ENCODE measurements at regions not wholly inside any gene's neighbourhood (a gene's known extent, or its start where the extent isn't known, plus 50 kb on each side); places are given as distances from the start of the nearest gene placed in this dataset.
"Not testable (repeated sequence)": the region's sequence is repeated elsewhere in the genome, so short reads cannot be mapped to it uniquely, and the experiment has no call there.

DNA sequence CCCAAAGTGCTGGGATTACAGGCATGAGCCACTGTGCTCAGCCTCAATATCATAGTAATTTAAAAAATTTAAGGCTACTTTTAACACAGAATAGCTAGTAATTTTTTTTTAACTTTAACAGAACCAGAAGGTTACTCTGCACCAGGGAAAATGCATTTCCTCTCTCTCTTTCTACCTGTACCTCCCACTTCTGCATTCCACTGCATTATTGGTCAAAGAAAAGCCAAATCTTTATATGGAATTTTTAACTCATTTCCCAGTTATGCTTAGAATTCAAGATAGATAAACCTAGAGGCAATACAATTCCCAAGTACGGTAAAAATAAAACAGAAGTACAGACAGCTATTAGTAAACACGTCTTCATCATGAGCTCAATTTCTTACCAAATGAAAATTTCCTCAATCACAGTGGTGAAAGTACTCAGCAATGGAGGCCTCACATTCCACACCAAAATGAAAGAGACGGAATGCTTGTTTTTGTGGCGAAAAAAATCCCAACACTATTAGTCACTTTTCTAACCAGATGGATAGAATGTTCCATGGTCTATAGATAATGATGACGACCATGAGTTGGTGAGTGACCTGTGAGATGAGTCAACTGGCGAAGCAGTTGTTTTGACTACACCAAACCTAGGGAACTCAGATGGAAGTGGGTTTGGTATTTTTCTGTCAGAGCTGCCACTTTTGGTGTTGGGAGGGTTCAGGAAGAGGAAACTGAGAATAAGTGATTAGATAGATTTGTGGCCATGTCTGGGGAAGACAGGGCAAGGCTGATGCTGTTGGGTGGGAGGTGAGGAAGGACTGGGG, 104.7 kb upstream of the SGK1 start:
- DNase-seq = no peak

DNA sequence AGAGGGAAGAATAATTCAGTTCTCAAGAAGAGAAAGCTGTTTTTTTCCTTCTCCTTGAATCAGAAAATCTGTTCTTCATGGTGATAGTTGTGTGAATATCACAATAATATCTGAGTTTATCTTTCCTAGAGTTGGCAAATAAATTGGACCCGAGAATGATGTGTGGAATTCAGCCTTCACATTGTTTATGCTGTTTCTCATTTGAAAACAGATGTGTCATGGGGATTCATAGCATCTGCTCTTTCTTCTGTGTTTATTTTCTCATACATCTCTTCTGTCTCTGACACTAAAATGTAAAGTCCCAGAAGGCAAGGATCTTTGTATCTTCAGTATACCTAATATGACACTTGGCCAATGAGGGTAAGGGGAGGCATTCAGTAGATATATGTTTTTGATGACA, 103.6 kb upstream of the SGK1 start:
- DNase-seq = no peak

DNA sequence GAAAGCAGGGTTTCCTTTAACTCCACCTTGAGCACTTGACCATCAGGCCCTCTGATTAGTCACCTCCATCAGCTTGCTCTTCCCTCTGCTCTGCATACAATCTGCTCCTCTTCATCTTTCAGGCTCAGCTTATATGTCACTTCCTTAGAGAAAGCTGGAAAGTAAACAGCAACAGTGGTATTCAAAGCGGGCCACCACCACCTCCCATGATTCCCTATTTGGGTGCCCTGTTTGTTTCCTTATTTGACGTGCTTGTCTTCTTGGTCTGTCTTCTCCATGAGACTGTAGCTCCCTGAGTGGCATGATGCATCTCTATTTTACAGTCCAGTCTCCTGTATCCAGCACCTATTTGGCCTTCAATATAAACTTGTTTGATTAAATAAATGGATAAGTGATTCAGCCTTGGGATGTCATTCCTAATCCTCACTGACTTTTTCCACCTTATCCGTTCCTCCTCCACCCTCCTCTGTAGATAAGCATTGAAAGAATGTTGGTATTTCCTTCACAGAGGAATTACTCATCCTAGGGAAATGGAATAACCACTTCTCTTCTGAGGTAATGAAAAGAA, 102.8 kb upstream of the SGK1 start:
- DNase-seq = no peak

DNA sequence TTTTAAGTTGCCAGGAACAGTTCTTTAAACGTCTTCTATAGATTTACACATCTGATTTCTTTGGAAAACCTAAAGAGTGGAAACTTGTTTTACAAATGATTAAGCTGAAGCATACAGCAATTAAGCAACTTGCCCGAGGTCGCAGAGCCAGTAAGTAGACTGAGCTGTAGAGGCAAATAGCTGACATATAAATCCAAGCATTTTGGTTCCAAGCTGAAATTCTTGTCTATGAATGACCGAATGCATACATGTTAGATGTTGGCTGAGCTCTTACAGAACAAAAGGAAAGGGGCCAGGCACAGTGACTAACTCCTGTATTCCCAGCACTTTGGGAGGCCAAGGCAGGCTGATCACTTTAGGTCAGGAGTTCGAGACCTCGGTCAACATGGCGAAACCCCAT, 101.8 kb upstream of the SGK1 start:
- DNase-seq = no peak

DNA sequence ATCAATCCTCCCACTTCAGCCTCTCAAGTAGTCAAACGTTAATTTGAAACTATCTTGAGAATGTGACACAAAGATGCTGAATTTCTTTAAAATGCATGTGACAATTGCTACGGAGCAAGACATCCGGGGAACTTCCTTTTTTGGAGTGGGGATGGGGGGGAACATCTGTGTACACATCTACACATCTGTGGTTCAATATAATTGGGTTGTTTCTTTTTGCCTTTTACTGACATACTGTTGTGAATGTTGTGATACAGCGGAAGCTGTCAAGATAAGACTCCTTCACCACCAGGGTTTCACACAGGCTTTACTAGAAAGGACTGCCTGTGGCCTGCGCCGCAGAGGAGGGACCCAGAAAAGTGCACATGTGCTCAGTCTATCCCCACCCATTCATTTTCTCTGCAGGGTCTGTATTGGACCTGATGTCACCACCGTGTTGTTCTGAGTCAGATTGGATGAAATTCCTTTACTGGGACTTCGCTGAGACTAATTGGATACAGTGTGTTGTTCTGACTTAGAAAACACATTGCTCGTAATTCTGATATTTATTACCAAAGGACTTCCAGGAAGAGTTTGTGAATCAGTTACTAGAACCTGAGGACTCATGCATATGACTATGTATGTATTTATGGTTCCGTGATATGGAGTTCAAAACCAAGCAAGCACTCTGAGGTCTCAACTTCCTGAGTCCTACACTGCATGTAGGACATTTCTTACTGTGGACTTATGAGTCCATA, 98.7 kb upstream of the SGK1 start:
- DNase-seq = no peak

DNA sequence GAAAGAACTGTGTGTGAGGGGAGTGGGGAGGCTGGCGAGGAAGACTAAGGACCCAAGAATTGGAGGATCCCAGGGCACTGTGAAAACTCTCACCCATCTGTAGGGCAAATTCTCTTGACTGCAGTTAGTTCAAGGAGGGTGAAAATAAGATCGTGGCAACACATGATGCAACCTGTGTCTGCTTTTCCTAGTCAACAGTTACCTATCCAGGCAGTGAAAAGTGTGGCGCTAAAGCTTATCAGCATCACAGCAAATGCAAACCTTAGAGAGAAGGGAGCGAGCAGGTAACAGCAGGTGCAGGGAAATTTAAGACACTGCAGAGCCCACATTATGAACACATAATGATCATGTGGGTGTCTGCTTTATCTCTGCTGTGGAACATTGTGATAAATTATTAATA, 97.7 kb upstream of the SGK1 start:
- no peak for DNase-seq

DNA sequence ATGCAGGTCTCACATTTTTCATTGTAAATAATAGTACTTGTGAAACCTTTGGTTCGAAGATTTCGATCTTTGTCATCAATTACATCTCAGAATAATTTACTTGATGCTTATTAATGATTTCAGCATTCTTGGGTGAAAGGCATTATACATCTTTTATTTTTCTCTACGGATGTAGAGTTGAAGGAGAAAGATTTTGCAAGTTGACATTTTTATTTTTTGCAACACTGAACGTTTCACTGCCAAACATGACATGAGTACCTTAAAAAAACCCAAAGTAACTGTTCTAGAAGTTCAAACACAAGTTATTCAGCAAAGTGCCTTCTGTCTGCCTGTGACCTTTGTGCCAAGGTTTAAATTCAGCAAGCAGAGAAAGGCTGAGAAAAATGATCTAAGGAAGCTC, 97.3 kb upstream of the SGK1 start:
- no peak for DNase-seq

DNA sequence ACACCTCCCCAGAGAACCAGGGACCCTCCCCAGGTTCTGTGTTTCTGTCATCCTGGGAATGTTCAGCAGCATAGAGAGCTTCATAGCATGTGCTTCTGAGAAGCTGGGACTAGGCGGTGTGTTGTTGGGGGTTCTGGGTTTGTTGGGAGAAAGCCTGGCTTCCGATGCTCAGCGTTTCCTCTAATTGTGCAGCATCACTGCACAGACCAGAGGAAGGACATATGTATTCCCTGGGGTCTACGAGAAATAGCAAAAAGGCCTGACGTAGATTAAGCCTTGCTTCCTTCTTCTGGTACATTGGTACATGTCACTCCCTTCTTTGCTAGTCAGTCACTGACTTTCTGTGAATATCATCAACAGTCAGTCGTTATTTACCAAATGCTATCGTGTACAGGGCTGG, 96.9 kb upstream of the SGK1 start:
- no peak for DNase-seq

DNA sequence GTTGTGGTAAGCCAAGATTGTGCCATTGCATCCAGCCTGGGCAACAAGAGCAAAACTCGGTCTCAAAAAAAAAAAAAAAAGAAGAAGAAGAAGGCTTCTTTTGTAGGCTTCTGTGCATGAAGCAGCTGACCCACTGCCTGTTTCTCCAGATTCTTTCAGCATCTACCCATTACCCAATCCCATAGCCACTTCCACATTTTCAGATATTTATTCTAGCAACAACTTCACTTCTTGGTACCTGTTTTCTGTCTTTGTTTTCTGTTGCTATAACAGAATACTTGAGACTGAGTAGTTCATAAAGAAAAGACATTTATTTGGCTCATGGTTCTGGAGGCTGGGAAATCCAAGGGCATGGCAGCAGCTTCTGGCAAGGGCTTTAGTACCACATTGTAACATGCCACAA, 95.3 kb upstream of the SGK1 start:
- no peak for DNase-seq

DNA sequence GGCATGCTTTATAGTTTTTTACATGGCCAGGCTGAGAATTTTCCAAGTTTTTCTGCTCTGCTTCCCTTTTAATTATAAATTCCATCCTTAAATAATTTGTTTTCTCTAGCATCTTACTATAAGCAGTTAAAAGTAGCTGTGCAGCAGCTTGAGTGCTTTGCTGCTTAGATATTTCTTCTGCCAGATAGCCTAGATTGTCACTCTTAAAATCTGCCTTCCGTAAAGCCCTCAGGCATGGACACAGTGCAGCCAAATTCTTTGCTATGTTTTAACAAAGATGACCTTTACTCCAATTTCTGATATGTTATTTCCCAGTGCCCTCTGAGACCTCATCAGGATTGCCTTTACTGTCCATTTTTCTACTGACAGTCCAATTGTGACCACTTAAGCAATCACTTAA, 92.6 kb upstream of the SGK1 start:
- no peak for DNase-seq

DNA sequence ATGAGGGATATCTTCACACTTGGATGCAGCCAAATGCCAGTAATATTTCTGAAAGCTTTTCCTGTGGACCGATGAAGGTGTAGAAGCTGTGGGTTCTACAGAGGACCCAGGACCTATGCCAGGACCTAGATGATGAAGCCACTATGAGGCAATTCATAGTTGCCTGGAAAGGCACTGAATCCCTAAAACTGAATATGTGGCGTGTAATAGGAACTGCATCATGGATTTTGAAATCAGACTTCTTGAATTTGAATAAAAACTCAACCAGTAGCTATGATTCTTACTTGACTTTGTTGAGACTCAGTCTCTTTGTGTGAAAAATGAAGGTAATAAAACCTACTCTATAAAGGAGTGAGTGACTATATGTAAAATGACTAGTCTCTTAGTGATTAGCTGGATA, 89.9 kb upstream of the SGK1 start:
- no peak for DNase-seq

DNA sequence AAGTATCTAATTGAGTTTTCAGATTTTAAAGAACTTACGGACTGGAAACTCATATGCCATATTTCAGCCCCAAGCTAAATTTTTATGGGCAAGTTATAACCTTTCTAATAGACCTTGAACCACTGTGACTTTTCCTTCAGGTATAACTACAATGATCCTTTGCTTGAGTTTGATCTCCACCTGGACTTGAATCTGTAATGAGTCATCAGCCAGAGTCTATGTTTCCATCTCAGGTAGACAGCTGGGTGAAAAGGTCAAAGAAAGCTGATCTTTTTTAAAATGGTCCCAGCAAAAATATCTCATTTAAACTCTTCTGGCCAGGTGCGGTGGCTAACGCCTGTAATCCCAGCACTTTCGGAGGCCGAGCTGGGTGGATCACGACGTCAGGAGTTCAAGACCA, 88.4 kb upstream of the SGK1 start:
- no peak for DNase-seq

DNA sequence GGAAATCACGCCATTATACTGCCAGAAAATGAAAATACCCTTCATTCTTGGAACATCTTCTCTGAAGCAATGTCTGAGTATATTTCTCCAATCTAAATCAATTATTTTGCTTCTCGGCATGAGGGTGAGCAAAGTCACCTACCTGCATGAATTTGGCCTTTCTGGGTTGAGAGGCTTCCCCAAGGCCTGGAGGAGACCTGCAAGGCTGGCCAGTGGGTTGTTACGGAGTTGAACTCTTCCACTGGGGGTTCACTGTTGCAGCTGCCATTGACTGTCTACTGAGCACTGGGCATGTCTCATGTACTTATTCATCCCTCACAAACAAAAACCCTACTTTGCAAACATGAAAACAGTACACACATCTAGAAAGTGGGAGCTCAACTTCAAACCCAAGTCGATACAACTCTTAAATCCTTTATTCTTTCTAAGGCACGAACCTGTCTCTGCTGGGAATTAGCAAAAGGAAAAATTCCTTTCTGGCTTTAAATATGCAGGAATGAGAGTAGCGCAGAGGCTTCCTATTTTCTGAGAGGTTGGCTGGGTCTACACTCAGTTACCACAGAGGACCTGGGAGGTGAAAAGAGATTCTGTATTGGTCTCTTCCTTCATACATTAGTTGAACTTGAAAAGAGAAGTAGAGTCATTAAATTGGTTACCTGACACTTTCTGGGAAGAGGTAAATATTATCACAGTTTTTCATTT, 87.6 kb upstream of the SGK1 start:
- DNase-seq = no peak

DNA sequence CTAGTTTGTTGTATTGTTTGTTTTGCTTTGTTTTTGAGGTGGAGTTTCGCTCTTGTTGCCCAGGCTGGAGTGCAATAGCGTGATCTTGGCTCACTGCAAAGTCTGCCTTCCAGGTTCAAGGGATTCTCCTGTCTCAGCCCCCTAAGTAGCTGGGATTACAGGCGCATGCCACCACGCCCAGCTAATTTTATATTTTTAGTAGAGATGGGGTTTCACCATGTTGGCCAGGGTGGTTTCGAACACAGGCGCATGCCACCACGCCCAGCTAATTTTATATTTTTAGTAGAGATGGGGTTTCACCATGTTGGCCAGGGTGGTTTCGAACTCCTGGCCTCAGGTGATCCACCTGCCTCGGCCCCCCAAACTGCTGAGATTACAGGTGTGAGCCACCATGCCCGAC, 85.4 kb upstream of the SGK1 start:
- DNase-seq = not testable (repeated sequence)

DNA sequence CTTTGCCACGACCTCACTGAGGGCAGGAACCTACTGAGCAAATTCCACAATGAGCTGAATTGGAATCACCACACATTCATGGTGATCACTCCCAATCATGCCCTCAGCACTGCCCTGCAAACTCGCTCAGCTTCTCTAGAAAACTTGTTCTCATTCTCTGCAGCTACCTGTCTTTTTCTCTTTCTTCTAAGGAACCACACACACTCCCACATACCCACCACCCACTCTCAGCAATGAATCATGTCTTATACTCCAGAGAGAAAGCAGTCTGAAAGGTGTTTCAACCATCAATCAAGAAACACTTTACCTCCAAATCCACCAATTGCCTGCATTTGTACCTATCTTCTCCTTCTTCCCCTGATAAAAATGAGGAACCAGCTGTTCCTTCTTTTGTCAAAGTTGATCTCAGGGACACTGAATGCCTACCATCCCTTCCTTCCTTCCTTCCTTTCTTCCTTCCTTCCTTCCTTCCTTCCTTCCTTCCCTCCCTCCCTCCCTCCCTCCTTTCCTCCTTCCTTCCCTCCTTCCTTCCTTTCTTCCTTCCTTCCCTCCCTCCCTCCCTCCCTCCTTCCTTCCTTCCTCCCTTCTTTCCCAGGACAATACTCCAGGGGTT, 84.6 kb upstream of the SGK1 start:
- DNase-seq = no peak

DNA sequence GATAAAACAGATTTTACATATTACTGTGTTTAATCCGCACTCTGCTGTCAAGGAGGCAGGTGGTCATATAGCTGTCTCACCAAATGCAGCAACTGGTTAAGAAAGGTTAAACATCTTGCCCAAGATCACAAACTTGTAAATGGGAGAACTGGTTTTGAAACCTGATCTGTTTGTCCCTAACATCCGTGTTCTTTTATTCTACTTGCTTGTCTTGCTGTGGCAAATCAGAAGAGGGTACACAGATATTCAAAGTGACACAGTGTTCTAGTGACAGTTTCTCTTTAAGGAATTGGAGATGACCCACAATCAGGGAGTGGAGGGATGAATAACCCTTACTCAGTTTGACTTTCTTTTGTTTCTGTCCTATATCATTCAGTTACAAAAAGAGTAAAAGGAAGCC, 83.0 kb upstream of the SGK1 start:
- no peak for DNase-seq

DNA sequence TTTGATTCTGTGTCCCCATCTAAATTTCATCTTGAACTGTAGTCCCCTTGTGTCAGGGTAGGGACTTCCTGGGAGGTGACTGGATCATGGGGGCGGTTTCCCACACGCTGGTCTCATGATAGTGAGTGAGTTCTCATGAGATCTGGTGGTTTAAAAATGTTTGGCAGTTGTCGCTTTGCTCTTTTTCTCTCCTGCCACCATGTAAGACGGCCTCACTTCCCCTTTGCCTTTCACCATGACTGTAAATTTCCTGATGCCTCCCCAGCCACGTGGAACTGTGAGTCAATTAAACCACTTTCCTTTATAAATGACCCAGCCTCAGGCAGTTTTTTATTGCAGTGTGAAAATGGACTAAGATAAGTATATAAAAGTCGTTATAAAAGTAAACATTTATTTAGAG, 80.5 kb upstream of the SGK1 start:
- DNase-seq = peak in 4 of 14 donors; percentile 10 to 24 (median 17)

DNA sequence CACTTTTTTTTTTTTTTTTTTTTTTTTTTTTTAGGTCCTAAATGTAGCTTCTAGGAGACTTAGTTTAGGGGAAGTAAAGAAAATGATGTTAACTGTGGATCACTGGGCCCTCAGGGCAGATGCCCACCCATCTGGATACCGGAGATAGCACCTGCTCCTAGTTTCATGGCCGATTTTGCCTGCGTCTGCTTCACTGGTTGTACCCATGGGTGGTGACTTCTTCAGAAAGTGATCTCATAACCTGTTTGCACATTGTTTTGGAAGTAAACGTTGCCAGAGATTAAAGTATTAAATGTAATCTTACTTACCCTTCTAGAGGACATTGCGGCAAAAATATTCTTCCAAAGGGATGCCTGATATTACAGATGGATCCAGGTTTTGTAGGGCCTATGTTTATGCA, 79.8 kb upstream of the SGK1 start:
- DNase-seq = no peak

DNA sequence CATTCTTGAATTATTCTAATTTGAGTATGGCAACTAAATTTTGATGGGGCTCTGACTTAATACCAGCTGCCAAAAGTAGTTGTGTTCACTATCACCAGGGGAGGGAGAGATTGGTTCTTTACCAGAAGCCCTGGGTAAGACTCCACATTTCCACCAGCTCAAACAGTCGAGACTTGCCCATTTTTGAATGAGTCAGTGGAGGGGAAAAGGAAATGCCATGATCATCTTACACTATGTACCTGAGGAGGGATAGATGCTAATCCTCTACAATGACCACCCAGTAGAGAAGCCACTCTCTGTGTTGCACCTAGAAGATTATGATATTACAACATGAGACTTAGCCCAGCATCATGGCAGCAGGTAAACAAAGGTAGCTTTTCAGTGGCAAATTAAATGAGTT, 77.0 kb upstream of the SGK1 start:
- no peak for DNase-seq

DNA sequence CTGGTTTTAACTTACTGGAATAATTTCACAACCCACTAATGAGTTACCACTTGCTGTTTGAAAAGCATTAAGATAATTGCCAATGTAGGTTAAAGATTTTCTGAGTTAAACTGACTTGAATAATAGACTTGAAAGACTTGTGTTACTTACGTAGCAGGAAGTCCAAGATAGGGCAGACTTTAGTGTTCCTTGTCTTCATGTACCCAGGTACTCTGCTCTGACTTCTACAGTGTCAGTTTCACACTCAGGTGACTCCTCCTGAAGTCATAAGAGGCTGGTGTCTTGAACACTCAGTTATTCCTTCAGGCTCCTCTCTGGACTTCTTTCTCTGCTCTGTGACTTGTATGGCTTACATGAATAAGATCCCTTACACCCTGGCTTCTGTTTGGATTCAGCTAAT, 76.3 kb upstream of the SGK1 start:
- DNase-seq = no peak

DNA sequence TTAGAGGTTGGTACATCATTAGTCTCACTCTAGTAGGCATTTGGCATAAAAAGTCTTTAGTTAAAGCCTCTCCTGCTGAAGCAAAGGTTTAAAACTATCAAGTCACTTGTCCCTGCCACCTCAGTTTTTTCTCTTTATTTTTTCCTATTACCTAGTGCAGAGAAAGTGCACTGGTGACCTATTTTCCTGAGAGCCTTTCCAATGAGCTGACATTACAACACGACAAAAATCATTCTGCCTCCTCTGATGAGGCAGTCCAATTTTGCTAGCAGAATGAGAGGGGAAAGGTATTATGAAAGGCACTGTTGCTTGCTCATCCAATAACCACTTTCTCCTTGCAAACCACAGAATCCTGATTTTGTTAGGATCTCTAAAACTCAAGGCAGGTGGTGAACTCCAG, 73.3 kb upstream of the SGK1 start:
- peak in 1 of 14 donors; percentile 28 for DNase-seq

DNA sequence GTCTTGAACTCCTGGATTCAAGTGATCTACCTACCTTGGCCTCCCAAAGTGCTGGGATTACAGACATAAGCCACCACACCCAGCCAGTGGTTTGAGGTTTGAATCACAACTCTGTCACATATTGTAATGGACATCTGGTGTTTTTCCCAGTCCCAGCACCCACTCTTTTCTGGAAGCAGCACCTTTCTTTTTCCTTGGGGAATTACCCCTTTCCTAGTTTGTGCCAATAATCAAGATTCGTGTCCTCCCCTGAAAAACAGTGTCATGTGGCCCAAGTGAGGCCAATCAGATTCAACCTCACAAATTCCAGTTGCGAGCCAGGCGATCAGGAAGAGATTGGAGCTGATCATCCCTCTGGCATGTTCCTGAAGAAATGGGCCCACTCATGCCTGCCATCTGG, 71.7 kb upstream of the SGK1 start:
- no peak for DNase-seq

DNA sequence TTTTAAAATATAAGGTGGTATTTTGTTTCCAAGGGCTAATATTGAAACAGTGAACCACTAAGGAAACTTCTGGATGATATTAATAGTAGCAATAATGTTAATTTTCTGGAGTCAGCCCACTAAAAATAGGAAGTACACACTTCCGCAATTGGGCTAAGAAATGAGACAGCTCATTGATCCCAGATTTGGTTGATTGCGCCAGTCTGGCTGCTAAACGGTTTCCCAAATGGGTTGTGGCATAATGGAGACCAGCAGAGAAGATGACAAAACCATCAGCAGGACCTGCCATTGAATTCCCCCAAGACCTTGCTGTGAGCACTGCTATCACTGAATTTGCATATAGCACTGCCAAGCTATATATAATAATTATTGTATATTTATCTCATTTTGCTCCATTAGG, 71.2 kb upstream of the SGK1 start:
- DNase-seq = no peak
